ENCODE measurements at regions not wholly inside any gene's neighbourhood (a gene's known extent, or its start where the extent isn't known, plus 50 kb on each side); places are given as distances from the start of the nearest gene placed in this dataset.

DNA sequence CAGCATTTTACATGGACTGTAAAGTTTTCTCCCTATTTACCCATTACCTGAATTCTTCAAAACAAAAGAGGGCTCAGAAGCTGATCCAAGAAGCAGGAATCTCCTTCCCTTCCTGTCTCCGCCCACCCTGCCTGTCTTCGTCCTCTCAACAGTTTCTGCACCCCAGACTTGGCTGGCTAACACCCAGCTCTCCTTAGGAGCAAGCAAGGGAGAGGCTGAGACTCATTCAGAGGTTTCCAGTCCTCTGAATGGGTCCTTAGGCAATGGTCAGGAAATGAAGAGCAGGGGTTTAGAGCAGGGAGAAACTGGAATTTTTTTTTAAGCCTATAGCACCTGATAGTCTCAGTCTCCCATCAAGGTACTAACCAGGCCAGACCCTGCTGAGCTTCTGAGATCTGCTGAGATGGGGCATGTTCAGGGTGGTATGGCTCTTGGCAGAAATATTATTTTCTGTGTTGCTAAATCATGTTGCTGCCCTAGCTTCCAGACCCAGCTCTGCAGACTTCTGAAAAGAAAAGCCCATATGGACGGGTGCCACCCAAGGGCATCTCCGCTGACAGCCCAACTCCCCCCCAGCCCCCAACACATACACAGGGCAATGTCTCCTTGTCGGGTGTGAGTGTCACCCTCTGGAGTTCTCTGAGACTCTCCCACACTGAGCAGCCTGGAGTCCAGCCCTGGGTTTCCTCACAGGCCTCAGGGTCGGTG lies 74.6 kb upstream of the CD93 start:
- peaks cover 2% of the 10 kb centered on the region for H3K4me1 Mint-ChIP-seq (ENCODE audit: low read depth, unreplicated experiment)
- no peaks in the 10 kb centered on the region for H3K36me3 Mint-ChIP-seq (ENCODE audit: unreplicated experiment)
- no peak for DNase-seq
- no peak overlapping the region for H3K4me3 Mint-ChIP-seq (ENCODE audit: unreplicated experiment)
- H3K27ac Mint-ChIP-seq (ENCODE audit: unreplicated experiment) = no peak overlapping the region
- no peaks in the 10 kb centered on the region for H3K9me3 Mint-ChIP-seq (ENCODE audit: unreplicated experiment)
- TF ChIP-seq, protein P1, sequence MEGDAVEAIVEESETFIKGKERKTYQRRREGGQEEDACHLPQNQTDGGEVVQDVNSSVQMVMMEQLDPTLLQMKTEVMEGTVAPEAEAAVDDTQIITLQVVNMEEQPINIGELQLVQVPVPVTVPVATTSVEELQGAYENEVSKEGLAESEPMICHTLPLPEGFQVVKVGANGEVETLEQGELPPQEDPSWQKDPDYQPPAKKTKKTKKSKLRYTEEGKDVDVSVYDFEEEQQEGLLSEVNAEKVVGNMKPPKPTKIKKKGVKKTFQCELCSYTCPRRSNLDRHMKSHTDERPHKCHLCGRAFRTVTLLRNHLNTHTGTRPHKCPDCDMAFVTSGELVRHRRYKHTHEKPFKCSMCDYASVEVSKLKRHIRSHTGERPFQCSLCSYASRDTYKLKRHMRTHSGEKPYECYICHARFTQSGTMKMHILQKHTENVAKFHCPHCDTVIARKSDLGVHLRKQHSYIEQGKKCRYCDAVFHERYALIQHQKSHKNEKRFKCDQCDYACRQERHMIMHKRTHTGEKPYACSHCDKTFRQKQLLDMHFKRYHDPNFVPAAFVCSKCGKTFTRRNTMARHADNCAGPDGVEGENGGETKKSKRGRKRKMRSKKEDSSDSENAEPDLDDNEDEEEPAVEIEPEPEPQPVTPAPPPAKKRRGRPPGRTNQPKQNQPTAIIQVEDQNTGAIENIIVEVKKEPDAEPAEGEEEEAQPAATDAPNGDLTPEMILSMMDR (IDR thresholded peaks at IDR 0.05; ENCODE audit: partially characterized antibody, unreplicated experiment) = no peak
- H3K27me3 Mint-ChIP-seq (ENCODE audit: unreplicated experiment) = peaks cover 6% of the 10 kb centered on the region

DNA sequence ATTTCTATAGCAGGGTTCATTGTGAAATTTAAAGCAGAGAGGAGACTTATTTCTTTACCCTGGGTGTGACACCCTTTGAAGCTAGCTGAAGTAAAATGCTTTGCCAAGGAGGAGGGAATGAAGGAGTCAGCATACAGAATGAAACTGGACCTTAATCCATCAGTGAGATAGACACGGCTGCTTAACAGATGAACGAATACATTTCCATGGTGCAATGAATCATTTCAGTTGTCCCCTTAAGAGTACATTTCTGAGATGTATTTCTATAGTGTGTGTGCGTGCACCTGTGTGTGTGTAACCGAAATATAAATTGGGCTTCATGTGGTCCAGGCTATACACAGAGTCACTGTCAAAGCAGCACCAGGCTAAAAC lies 73.8 kb upstream of the CD93 start:
- peaks cover 2% of the 10 kb centered on the region for H3K4me1 Mint-ChIP-seq (ENCODE audit: low read depth, unreplicated experiment)
- no peaks in the 10 kb centered on the region for H3K9me3 Mint-ChIP-seq (ENCODE audit: unreplicated experiment)
- H3K36me3 Mint-ChIP-seq (ENCODE audit: unreplicated experiment) = no peaks in the 10 kb centered on the region
- TF ChIP-seq, protein P1 (IDR thresholded peaks at IDR 0.05; ENCODE audit: partially characterized antibody, unreplicated experiment) = no peak
- H3K27ac Mint-ChIP-seq (ENCODE audit: unreplicated experiment) = no peak overlapping the region
- no peak for DNase-seq
- H3K27me3 Mint-ChIP-seq (ENCODE audit: unreplicated experiment) = peaks cover 6% of the 10 kb centered on the region
- no peak overlapping the region for H3K4me3 Mint-ChIP-seq (ENCODE audit: unreplicated experiment)

DNA sequence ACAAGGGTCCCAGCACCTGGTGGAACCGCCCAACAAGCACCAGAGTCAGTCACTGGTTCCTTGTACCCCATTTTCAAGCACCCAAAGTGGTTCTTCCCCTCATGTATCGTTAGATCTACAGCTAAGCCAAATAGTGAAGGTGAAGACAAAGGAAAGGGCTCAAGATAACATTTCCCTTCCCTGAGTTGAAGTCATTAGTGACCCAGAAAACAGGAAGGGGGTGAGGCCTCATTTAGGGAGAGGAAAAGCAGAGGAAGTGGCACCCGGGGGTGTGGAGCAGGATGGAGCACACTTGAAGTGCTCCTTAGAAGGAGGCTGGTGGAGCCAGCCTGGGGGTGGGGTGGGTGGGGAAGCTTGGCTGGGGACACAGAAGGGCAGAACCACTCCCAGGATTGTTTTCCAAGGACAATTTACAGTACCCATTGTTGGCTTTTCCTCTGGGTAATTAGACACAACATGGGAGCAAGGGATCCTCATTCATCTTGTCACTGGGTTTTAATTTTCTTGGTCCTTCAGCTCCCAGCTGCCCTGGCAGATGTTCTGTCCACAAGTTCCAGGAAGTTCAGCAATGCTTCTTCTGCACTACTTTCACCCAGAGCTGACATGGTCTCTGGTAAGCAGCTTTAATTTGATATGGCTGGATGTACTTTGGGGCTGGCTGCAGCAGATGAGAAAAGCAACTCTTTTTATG lies 73.3 kb upstream of the CD93 start:
- H3K4me1 Mint-ChIP-seq (ENCODE audit: low read depth, unreplicated experiment) = peaks cover 2% of the 10 kb centered on the region
- no peak for DNase-seq
- H3K36me3 Mint-ChIP-seq (ENCODE audit: unreplicated experiment) = no peaks in the 10 kb centered on the region
- peaks cover 3% of the 10 kb centered on the region for H3K27me3 Mint-ChIP-seq (ENCODE audit: unreplicated experiment)
- TF ChIP-seq, protein P1 (IDR thresholded peaks at IDR 0.05; ENCODE audit: partially characterized antibody, unreplicated experiment) = no peak
- H3K9me3 Mint-ChIP-seq (ENCODE audit: unreplicated experiment) = no peaks in the 10 kb centered on the region
- no peak overlapping the region for H3K27ac Mint-ChIP-seq (ENCODE audit: unreplicated experiment)
- H3K4me3 Mint-ChIP-seq (ENCODE audit: unreplicated experiment) = no peak overlapping the region

DNA sequence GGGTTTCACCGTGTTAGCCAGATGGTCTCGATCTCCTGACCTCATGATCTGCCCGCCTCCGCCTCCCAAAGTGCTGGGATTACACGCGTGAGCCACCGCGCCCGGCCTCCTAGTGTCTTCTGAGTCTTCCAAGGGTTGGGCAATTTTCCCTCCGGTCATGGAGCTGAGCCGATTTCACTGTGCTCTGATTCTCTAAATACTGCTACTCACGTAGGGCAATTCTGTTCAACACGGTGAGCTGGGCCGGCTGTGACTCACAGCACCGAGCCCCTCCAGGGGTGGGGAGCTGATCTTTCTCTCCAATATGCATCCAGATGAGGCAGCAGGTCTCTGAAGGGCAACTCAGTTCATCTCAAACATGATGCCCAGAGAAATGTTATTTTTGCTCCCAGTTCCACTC lies 71.6 kb upstream of the CD93 start:
- Mint-ChIP-seq H3K9me3 (ENCODE audit: unreplicated experiment) (no peaks in the 10 kb centered on the region), H3K4me1 (ENCODE audit: low read depth, unreplicated experiment) (no peaks in the 10 kb centered on the region), H3K36me3 (ENCODE audit: unreplicated experiment) (no peaks in the 10 kb centered on the region), H3K27me3 (ENCODE audit: unreplicated experiment) (no peaks in the 10 kb centered on the region), H3K4me3 (ENCODE audit: unreplicated experiment) (no peak overlapping the region), H3K27ac (ENCODE audit: unreplicated experiment) (no peak overlapping the region)
- no peak for DNase-seq
- TF ChIP-seq, protein P1 (IDR thresholded peaks at IDR 0.05; ENCODE audit: partially characterized antibody, unreplicated experiment) = no peak

DNA sequence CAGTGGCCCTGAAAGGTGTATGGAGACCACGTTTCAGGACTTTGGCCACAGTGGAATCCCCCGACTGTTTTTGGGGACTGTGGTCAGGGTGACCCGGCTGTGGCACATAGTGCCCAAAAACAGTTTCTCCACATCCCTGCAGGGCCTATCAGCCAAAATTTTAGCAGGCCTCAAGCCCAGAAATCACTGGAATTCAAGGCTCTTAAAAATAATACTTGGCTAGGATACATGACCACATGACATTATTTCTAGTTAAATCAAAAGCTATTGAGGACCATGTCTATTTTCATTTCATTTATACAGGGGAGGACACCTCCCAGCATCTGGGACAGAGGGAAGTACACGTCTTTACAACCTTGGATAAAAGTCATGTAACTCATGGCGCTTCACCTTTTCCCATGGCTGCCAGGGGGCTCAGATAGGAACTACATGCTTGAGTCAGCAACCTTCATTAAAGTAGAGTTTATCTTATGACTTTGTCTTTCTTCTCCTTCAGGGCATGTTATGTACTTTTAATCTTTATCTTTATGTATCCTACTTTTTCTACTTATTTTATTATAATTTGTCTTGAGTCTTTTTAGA lies 70.8 kb upstream of the CD93 start:
- H3K4me1 Mint-ChIP-seq (ENCODE audit: low read depth, unreplicated experiment) = no peaks in the 10 kb centered on the region
- no peak overlapping the region for H3K27ac Mint-ChIP-seq (ENCODE audit: unreplicated experiment)
- TF ChIP-seq, protein P1 (IDR thresholded peaks at IDR 0.05; ENCODE audit: partially characterized antibody, unreplicated experiment) = no peak
- H3K36me3 Mint-ChIP-seq (ENCODE audit: unreplicated experiment) = no peaks in the 10 kb centered on the region
- H3K27me3 Mint-ChIP-seq (ENCODE audit: unreplicated experiment) = no peaks in the 10 kb centered on the region
- H3K9me3 Mint-ChIP-seq (ENCODE audit: unreplicated experiment) = no peaks in the 10 kb centered on the region
- DNase-seq = no peak
- no peak overlapping the region for H3K4me3 Mint-ChIP-seq (ENCODE audit: unreplicated experiment)

Data from glutamatergic neuron (in vitro differentiated cells).